Transverse colon (tissue), 4 donors: ENCODE measurements at regions not wholly inside any gene's neighbourhood (a gene's known extent, or its start where the extent isn't known, plus 50 kb on each side); places are given as distances from the start of the nearest gene placed in this dataset.

Experiments used
- DNase-seq: peaks from one replicate; pipeline ENCODE4 v3.0.0-alpha.2; 2019
- H3K27ac ChIP-seq, 4 donors: fragments of 200-600 bp; sonication (generic); 2 replicates each; pipeline ENCODE4 v1.5.1; 2016 to 2018; ENCODE audit warnings: inconsistent platforms in 4 of 4
- H3K27me3 ChIP-seq: fragments of 200-600 bp; sonication (generic); 2 replicates; pipeline ENCODE4 v1.5.1; 2017; ENCODE audit warnings: inconsistent platforms
- H3K36me3 ChIP-seq, 4 donors: fragments of 200-600 bp; sonication (generic); 2 replicates each; pipeline ENCODE4 v1.5.1; 2017 to 2019; ENCODE audit warnings: inconsistent platforms in 4 of 4
- H3K4me1 ChIP-seq, 4 donors: fragments of 200-600 bp; sonication (generic); 2 replicates each; pipeline ENCODE4 v1.5.1; 2017 to 2020; ENCODE audit warnings: inconsistent platforms in 4 of 4
- H3K4me3 ChIP-seq, 4 donors: fragments of 200-600 bp; sonication (generic); 1 replicate in 1 of 4; 2 replicates in 3 of 4; pipeline versions ENCODE4 v1.5.1 to v1.6.1; 2017 to 2019; ENCODE audit warnings: inconsistent platforms in 4 of 4
- H3K9me3 ChIP-seq, 2 donors: fragments of 200-600 bp; sonication (generic); 2 replicates each; pipeline ENCODE4 v1.5.1; 2017 to 2019; ENCODE audit warnings: inconsistent platforms in 2 of 2
- EP300 ChIP-seq: sonication (generic); formaldehyde crosslinking; IDR thresholded peaks from one replicate; pipeline ENCODE4 v1.6.1; 2017; ENCODE audit warnings: antibody characterized with exemption, low read depth
- POLR2A ChIP-seq: fragments of 450-650 bp; IDR thresholded peaks from one replicate; pipeline ENCODE4 v1.6.1; 2016; ENCODE audit warnings: antibody characterized with exemption, mild to moderate bottlenecking, moderate library complexity
- POLR2AphosphoS5 ChIP-seq, 3 donors: sonication (generic); formaldehyde crosslinking; IDR thresholded peaks; one replicate each; pipeline ENCODE4 v1.6.1; 2016; ENCODE audit warnings: antibody characterized with exemption in 3 of 3
- WGBS, 2 donors: methylation state at CpG; one replicate each; pipeline ENCODE4 v1.1.5; 2018; ENCODE audit warnings: low coverage in 1 of 2; 5-methylcytosine and 5-hydroxymethylcytosine counted together
- in situ Hi-C, 4 donors: fragments of 200-750 bp; cut with MboI; loops; one replicate each; pipeline versions ENCODE4 v1.15.0 to v1.15.1; 2017; ENCODE audit warnings: low sequenced_read_pairs in 3 of 4, low pct_ligation_motif_present in 1 of 4, low pct_unique_long_range_greater_than_20kb in 1 of 4
- intact Hi-C: fragments of 100-400 bp; cut with DNase I; formaldehyde crosslinking; loops from one replicate; pipeline ENCODE4 v1.15.1; 2023; ENCODE audit warnings: low total_unique reads
- TF ChIP-seq, protein P1 (sequence below), 5 experiments: fragments of 200-600 bp in 3 of 5; fragments of 450-650 bp in 2 of 5; sonication (generic) in 3 of 5; IDR thresholded peaks; 1 replicate in 2 of 5; 2 replicates in 3 of 5; pipeline ENCODE4 v1.5.1; 2016 to 2017; ENCODE audit warnings: antibody characterized with exemption in 5 of 5, inconsistent platforms in 3 of 5, mild to moderate bottlenecking in 2 of 5, moderate library complexity in 1 of 5

DNA sequence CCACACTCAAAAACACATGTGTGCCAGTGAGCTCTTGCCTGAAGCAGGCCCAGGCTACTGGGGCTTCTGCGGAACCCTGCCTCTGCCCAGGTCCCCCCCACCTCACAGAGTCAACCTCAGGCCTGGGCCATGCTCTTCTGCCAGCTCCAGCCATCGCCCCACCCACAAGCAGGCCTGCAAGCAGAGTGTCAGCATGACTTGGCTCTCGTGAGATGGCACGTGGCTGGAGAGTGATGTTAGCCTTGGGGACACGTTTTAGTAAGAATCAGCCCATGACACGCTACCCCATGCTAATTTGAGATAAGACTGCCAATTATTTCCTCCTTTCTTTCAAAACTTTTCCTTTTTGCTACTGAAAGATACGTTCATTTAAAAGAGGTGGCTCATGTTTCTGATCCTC is 351.7 kb downstream of the IRX2 start:
- no peaks in the 10 kb centered on the region for H3K4me1 ChIP-seq
- TF ChIP-seq POLR2A = no peak
- TF ChIP-seq, protein P1, sequence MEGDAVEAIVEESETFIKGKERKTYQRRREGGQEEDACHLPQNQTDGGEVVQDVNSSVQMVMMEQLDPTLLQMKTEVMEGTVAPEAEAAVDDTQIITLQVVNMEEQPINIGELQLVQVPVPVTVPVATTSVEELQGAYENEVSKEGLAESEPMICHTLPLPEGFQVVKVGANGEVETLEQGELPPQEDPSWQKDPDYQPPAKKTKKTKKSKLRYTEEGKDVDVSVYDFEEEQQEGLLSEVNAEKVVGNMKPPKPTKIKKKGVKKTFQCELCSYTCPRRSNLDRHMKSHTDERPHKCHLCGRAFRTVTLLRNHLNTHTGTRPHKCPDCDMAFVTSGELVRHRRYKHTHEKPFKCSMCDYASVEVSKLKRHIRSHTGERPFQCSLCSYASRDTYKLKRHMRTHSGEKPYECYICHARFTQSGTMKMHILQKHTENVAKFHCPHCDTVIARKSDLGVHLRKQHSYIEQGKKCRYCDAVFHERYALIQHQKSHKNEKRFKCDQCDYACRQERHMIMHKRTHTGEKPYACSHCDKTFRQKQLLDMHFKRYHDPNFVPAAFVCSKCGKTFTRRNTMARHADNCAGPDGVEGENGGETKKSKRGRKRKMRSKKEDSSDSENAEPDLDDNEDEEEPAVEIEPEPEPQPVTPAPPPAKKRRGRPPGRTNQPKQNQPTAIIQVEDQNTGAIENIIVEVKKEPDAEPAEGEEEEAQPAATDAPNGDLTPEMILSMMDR (IDR thresholded peaks at IDR 0.05) = no peak
- TF ChIP-seq POLR2AphosphoS5 (IDR thresholded peaks at IDR 0.05) = no peak
- no peak for TF ChIP-seq EP300
- no peak overlapping the region for H3K4me3 ChIP-seq
- in situ Hi-C loops (no loop called here), intact Hi-C loops (no loop called here)
- H3K27me3 ChIP-seq = no peaks in the 10 kb centered on the region
- no peaks in the 10 kb centered on the region for H3K9me3 ChIP-seq
- no peak overlapping the region for H3K27ac ChIP-seq
- H3K36me3 ChIP-seq = no peaks in the 10 kb centered on the region
- no peak for DNase-seq
- 75 to 77% methylated on average over 5 to 7 of the region's 7 CpGs for WGBS, 2 donors

DNA sequence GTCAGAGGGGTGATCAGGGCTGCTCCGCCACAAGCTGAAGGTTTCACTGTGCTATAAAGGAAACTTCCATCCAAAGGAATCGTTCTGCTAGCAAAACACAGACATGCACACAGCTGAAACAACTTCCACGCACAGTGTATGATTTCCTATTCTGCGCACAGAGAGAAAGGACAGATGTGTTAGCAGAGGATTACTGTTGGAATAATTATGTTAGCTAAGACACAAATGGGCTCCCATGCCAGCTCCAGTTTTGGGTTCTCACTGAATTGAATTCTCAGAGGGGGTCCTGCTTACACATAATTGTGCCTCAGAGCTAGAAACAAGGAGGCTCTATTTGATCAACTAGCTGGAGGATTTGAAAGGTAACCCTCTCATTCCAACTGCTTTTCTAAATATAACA is 352.4 kb downstream of the IRX2 start:
- no peak overlapping the region for H3K27ac ChIP-seq
- TF ChIP-seq POLR2A (no peak), POLR2AphosphoS5 (IDR thresholded peaks at IDR 0.05) (no peak), EP300 (no peak)
- TF ChIP-seq, protein P1 (IDR thresholded peaks at IDR 0.05) = no peak
- H3K36me3 ChIP-seq = no peaks in the 10 kb centered on the region
- intact Hi-C loops = no loop called here
- DNase-seq = no peak
- in situ Hi-C loops = no loop called here
- H3K9me3 ChIP-seq = no peaks in the 10 kb centered on the region
- WGBS, 2 donors = 72 to 100% methylated on average over 1 to 4 of the region's 4 CpGs
- H3K4me1 ChIP-seq = no peaks in the 10 kb centered on the region
- no peak overlapping the region for H3K4me3 ChIP-seq
- H3K27me3 ChIP-seq = no peaks in the 10 kb centered on the region

DNA sequence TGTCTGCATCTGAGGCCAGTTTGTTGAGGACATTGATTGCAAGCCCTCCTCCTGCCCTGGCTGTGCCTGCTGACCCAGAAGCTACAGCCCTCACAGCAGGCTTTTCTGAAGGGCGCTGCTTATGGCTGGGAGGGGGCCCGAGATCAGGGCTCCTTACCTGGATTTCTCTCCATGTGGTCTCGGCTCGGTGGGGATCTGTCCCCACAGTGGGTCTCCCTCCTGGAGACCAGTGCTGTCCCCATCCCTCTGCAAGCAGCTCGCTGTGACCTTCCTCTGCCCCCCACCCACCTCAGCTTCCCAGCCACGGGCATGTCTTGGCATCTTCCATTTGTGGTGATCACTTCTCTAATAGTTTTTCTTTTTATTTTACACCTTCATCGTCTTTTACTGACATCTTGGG is 357.9 kb downstream of the IRX2 start:
- no peaks in the 10 kb centered on the region for H3K4me1 ChIP-seq
- no peaks in the 10 kb centered on the region for H3K36me3 ChIP-seq
- TF ChIP-seq, protein P1 (IDR thresholded peaks at IDR 0.05) = no peak
- no peak for TF ChIP-seq EP300
- no peak for TF ChIP-seq POLR2A
- no peak for TF ChIP-seq POLR2AphosphoS5 (IDR thresholded peaks at IDR 0.05)
- H3K27me3 ChIP-seq = no peaks in the 10 kb centered on the region
- in situ Hi-C loops = no loop called here
- intact Hi-C loops = no loop called here
- H3K9me3 ChIP-seq = no peaks in the 10 kb centered on the region
- no peak overlapping the region for H3K4me3 ChIP-seq
- DNase-seq = no peak
- H3K27ac ChIP-seq = no peak overlapping the region
- 64 to 66% methylated on average over 3 to 7 of the region's 7 CpGs for WGBS, 2 donors

DNA sequence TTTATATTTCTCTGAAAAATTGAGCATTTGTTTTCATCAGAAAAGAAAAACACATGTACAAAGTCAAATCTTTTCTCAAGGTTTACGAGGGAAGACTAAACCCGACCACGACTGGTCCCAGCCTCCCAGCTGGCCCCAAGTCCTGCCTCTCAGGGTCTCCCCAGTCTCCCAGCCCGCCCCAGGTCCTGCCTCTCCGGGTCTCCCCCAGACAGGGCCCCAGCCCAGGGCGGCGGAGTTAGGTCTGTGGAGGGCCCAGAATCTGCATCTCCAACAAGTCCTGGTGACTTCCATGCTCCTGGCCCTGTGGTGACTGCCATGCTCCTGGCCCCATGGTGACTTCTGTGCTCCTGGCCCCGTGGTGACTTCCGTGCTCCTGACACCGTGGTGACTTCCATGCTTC is 359.9 kb downstream of the IRX2 start:
- Histone ChIP-seq H3K4me3 (no peak overlapping the region), H3K4me1 (no peaks in the 10 kb centered on the region), H3K27me3 (no peaks in the 10 kb centered on the region), H3K9me3 (no peaks in the 10 kb centered on the region), H3K27ac (no peak overlapping the region), H3K36me3 (no peaks in the 10 kb centered on the region)
- intact Hi-C loops = no loop called here
- in situ Hi-C loops = no loop called here
- 67 to 77% methylated on average over 7 to 10 of the region's 10 CpGs for WGBS, 2 donors
- DNase-seq = no peak
- TF ChIP-seq, protein P1 (IDR thresholded peaks at IDR 0.05) = no peak
- no peak for TF ChIP-seq POLR2AphosphoS5 (IDR thresholded peaks at IDR 0.05)
- TF ChIP-seq EP300 = no peak
- TF ChIP-seq POLR2A = no peak
